GM11168 (cell line): ENCODE measurements at regions not wholly inside any gene's neighbourhood (a gene's known extent, or its start where the extent isn't known, plus 50 kb on each side); places are given as distances from the start of the nearest gene placed in this dataset.

Experiments used
- in situ Hi-C: fragments of 300-500 bp; cut with MboI; formaldehyde crosslinking; loops from one replicate; pipeline ENCODE4 v1.12.0; 2022; ENCODE audit warnings: low sequenced_read_pairs; ENCODE audit not compliant: unreplicated experiment

GRCh38 chr5:18010053-18010452 lies 375.8 kb downstream of the TAF11L14 start:
- in situ Hi-C loops = no loop called here

GRCh38 chr5:18018472-18018871 lies 384.2 kb downstream of the TAF11L14 start:
- in situ Hi-C loops = no loop called here

GRCh38 chr5:18023275-18023674 lies 389.0 kb downstream of the TAF11L14 start:
- in situ Hi-C loops = no loop called here

- in situ Hi-C loops = no loop called here
Observed at GRCh38 chr5:18023986-18024385, 389.7 kb downstream of the TAF11L14 start.

- in situ Hi-C loops = no loop called here
Observed at GRCh38 chr5:18024542-18024941, 390.3 kb downstream of the TAF11L14 start.

GRCh38 chr5:18027241-18027867 lies 393.1 kb downstream of the TAF11L14 start:
- in situ Hi-C loops = no loop called here

GRCh38 chr5:18028036-18028435 lies 393.8 kb downstream of the TAF11L14 start:
- in situ Hi-C loops = no loop called here

- in situ Hi-C loops = no loop called here
Observed at GRCh38 chr5:18032744-18033143, 398.5 kb downstream of the TAF11L14 start.

- in situ Hi-C loops = no loop called here
Observed at GRCh38 chr5:18036531-18036930, 402.3 kb downstream of the TAF11L14 start.

- in situ Hi-C loops = no loop called here
Observed at GRCh38 chr5:18037718-18038117, 403.5 kb downstream of the TAF11L14 start.

DNA sequence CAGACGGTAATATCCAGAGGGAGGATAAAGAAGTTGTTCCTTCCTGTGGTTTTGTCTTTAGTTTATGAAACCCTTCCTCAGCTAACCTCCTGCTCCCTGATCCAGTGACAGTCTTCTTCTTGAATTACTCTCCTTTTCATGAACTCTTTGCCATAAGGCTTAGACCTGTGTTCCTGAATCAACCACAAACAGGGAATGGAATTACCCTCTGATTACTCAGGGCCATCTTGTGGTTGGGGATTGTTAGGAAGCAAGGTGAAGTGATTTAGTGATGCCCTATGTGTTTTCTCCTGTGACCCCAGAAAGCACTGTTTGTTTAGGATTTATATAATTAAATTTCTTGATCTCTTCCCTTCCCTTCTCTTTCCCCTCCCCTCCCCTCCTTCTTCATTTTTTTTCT lies 409.1 kb downstream of the TAF11L14 start:
- in situ Hi-C loops = no loop called here

DNA sequence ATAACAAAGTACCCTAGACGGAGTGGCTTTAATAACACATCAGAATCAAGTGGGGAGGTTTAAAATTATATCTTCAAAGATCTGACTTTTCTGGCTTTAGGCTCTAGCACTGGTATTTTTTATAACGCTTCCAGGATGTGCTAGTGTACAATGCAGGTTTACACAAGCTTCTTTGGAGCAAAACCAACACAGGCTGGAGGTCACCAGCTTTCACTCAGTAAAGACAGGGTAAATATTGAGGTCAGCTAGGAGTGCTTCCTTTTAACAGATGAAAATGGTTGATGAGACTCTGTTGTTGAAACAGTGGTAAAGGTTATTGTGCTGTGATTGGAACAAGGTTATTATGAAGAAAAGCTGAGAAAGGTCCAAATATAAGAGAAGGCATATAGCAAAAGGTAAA lies 414.2 kb downstream of the TAF11L14 start:
- in situ Hi-C loops = no loop called here

DNA sequence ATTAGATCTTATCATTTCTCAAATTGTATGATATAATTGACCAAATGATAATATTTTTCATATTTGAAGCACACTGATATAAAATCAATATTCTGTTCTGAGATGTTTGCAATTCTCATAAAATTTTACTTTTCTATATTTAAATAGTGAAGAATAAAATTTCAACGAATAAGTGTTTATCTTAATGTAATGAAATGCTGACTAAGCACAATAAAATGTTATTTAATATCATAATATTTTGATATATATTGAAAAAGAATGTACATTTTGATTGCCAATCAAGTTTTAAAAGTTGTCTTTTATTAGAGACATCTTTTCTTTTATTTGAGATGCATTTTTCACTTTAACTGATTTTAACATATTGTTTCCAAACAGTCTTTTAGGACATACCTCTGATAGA lies 416.1 kb downstream of the TAF11L14 start:
- in situ Hi-C loops = no loop called here

DNA sequence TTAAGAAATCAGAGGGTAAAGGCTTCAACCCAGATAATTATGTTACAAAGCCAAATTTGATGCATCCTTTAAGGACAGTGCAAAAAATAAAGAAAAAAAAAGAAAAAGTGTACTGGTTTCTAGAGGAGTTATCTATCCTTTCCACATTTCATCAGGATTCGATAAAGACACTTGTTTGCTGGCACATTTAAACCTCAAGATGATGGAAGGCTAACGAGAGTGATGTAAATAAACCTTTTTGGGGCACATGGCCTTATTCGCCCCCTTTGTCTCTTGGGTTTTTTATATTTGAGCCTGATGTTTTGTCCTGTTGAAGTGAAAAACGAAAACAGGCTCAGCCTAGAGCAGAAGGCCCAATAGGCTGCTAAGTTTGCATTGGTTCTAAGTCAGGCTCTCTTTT lies 416.5 kb downstream of the TAF11L14 start:
- in situ Hi-C loops = no loop called here

DNA sequence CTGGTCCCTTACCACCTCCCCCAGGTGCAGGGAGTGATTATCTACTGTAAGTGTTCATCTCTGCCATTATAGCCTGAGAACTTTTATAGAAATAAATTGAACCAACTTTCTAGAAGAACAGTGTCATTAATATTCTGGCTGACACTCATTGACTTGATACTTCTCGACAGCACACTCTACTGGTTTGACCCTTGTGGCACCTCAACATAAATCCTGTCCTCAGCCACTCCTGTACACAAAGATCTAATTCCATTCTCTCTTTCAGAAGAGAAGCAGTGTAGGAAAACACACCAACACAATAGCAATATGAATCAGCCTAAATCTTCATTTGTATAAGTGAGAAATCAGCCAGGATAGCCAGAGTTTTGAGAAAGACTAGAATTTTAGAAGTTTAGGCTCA lies 417.7 kb downstream of the TAF11L14 start:
- in situ Hi-C loops = no loop called here

DNA sequence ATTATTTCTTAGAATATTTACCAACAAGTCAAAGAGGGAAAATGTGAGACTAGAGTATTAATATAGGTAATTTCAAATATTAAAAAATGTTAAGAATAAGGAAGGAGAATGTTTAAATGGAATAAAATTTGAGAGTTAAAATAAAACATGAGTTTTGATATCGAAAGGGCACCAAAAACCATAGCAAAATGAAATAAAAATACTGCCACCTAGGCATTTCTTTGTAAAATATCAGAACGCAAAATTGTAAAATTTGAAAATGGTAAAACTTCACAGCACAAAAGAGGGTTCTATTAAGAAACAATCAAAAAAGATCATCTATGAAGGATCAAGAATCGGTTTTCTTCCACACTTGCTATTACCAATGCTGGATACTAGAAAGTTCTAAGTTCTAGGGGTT lies 418.3 kb downstream of the TAF11L14 start:
- in situ Hi-C loops = no loop called here

- in situ Hi-C loops = no loop called here
Observed at GRCh38 chr5:18057725-18058124, 423.5 kb downstream of the TAF11L14 start.

DNA sequence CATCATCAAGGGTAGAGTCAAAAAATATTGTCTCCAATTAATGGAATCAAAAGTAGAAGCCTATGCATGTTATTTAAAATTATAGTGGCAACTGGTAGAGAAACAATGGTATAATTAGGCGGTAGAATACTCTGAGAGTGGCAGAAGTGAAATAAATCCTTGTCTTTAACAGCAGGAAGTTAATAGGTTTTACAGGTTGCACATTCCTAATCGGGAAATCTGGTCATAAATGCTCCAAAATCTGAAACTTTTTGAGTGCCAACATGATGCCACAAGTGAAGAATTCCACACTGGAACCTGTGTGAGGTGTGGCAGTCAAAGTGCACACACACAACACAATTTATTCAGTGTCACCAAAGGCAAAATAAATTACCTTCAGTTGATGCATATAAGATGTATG lies 433.4 kb downstream of the TAF11L14 start:
- in situ Hi-C loops = no loop called here

DNA sequence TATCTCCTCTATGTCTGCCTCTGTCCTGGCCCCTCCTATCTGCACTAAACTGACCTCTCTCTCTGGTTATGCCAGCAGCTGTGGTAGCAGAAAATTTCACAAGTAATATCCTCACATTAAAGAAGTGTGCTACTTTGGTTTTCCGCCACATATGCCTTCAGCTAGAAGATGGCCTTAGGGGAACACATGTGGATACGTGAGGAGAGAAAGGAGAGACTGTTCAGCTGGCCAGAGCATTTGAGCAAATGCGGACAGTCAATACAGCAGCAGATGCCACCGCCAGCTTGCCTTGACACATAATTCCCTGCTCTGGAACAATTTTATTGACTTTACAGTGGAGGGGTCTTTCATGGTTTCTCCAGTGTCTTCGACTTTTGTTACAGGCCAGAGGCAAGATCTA lies 434.6 kb downstream of the TAF11L14 start:
- in situ Hi-C loops = no loop called here

- in situ Hi-C loops = no loop called here
Observed at GRCh38 chr5:18069790-18070189, 435.5 kb downstream of the TAF11L14 start.

- in situ Hi-C loops = no loop called here
Observed at GRCh38 chr5:18072600-18072999, 438.3 kb downstream of the TAF11L14 start.

DNA sequence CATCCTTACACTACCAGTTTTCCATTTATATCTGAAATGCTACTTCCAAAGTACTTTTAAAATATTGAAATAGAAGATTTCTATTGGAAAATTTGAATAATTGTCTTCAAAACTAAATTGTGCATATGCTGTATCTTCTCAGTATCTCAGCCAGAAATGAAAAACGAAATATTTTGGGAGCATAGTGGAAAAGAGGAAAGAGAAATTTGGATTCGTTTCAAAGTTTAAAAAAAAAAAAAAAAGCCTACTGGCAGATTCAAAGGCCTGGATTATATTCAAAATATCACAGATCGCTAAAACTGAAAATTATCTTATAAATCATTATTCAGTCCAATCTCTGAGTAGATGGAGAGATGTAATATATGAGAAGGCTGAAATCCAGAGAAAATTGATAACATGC lies 440.7 kb downstream of the TAF11L14 start:
- in situ Hi-C loops = no loop called here

GRCh38 chr5:18078157-18078556 lies 443.9 kb downstream of the TAF11L14 start:
- in situ Hi-C loops = no loop called here
